ENCODE measurements at regions not wholly inside any gene's neighbourhood (a gene's known extent, or its start where the extent isn't known, plus 50 kb on each side); places are given as distances from the start of the nearest gene placed in this dataset.

DNA sequence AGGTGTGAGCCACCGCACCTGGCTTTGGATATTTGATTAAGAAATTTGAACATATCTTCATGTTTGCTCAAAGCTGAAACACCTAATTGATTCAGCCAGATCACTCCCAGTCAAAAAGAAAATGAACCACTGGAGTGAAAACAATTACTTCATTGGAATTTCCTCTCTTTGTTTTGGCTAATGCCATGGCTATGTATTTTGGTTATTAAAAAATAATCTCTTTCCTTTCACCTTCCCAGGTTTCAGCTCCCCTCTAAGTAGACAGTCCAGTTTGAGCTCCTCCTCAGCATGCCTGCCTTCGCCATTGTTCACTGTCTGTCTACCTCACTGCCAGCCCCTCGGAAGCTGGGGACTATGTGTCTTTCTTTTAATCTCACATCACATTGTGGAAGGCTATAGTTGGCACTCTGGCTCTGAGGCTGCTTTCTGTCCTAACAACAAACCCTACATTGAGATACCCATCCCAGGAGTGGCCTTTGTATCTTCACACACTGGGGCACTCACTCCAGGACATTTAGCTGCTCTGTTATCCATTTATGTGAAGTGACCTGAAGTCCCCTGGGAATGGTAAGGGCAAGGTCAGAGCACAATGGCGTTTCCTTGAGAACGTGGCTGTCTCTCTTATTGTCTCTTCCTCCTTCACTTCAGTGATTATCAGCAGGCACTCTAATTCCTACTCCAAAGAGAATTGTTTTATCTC lies 764.0 kb upstream of the CITED2 start:
- no peak for DNase-seq

DNA sequence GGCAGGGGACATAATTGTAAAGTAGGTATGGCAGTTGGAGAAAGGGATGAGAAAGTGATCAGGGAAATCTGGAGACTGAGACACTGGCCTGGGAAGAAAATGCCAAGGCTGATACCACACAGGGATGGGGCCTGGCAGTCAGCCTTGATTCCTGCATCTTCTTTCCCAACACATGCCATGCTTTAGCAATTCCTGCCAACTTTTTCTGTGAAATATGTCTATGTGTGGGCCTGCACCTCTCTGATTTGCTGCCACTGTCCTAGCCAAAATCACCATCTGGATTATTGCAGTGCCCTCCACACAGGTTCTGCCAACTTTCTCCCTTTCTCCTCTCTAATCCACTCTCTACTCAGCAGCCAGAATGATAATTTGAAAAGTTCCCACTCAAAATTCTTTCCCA lies 759.8 kb upstream of the CITED2 start:
- DNase-seq = peak; percentile 94

DNA sequence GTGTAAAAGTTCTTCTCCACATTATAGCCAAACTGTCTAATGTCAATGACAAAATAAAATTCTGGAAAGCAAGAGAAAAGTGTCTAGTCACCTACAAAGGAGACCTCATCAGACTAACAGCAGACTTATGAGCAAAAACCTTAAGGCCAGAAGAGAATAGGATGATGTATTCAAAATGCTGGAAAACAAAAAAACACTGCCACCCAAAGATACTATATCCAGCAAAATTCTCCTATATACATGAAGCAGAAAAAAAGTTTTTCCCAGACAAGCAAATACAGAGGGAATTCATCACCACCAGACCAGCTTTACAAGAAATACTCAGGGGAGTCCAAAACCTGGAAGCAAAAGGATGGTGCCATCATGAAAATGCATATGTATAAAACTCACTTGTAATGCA lies 755.6 kb upstream of the CITED2 start:
- no peak for DNase-seq

DNA sequence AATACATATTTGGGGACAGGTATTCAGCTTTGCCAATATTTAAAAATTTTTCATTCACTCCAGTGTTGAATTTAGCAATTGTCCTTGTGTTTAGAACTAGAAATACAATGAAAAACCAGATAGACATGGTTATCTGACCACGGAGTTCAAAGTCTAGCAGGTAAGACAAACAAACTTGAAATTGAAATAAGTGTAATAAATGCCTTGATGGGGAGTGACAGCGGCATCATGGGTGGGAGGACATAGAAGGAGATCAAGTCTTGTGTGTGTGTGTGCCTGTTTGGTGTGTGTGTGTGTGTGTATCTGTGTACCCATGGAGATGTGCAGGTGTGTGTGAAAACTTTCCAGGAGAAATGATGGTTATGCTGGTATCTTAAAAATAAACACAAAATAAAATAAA lies 750.0 kb upstream of the CITED2 start:
- no peak for DNase-seq

DNA sequence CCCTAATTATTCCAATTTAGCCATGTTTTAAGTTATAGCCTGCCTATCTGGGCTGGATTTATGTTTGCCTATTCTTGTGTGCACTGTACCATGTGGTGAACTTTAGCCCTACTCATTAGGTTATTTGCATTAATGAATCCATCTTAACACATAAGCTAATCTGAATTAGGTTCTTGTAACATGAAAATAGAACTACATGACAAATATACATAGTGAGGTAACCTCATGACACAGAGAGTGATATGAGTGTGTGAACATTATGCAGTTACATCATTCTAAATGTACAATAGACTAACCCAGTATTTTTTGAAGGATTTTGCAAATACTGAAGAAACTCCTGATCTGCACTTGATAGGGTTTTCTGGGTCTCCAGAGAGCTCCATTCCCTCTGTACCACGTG lies 733.7 kb upstream of the CITED2 start:
- DNase-seq = no peak

DNA sequence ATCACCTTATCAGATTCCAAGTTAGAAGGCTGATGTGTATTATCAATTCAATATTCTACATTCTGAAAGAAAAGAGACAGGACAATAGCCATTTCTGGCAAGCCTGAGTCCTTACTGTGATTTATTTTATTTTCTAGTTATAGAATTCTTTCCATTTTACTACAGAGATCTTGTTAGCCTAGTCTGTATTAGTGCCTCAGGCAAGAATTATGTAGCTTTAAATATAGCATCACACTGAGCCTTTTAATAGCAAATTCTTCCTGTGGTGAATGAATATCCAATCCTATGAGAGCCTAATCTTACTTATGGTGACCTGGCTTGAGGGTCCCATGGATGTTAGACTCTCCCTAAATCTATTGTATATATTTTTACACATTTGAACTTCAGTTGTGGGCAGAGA lies 732.8 kb upstream of the CITED2 start:
- DNase-seq = no peak

DNA sequence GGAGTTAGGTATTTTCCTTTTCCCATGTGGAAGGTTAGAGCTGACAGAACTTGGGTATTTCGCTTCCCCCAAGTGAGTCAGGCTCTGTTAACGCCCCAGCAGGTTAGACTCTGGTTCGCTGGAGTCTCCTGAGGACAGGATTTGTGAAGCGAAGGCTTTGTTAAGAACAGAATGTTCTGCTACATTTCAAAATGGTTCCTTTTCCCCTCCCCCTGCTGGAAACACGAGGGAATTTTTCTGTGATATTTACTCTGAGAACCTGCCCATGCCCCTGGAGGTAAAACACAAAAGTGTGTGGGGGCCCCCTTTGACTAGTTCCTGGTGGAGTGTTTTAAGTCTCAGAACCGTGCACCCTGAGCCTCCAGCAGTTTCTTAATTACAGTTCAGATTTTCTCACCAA lies 731.4 kb upstream of the CITED2 start:
- DNase-seq = no peak

DNA sequence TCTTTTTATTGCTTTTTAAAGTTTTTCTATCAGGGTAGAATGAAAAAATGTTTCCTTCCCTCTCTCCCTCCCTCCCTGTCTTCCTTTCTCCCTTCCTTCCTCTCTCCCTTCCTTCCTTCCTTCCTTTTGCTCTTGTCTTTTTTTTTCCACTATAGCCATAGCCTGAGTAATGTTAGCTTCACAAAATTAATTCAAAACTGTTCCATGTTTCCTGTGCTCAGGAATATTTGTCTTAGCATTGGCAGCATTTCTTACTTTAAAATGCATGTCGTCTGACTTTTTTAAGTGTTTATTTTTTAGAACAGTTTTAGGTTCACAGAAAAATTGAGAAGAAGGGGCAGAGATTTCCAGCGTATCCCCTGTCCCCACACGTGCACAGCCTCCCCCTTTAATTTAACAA lies 730.8 kb upstream of the CITED2 start:
- DNase-seq = no peak

DNA sequence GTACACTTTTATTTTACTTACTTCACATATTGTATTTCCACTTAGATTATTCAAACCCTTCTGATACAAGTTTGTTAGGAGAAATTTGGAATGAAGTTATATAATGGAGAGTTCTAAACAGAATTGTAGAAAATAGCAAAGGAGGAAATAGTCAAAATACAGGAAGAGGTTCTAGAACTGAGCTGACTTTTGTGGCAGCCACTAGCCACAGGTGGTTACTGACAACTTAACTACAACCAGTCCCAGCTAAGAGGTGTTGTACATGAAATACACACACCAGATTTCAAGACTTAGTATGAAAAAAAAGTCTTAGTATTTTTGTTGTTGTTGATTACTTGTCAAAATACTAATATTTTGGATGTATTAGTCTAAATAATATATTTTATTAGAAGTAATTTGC lies 727.4 kb upstream of the CITED2 start:
- no peak for DNase-seq

DNA sequence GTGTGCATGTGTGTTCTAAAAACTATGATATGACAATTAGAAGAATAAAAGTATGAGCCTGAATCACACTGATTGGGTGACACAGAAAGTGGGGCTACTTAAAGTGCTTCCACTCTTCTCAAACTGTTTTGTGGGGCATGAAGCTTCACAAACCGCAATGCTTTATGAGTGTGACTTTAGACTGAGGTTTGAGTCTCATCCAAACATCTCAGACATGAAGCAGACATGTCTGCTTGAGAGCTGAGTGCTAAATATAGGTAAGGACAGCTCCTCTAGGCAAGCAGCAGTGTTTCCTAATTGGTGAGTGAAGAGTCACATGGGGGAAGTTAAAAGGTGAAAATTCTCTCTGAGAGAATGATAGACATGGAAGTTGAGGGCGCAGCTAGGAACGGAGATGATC lies 726.9 kb upstream of the CITED2 start:
- no peak for DNase-seq

DNA sequence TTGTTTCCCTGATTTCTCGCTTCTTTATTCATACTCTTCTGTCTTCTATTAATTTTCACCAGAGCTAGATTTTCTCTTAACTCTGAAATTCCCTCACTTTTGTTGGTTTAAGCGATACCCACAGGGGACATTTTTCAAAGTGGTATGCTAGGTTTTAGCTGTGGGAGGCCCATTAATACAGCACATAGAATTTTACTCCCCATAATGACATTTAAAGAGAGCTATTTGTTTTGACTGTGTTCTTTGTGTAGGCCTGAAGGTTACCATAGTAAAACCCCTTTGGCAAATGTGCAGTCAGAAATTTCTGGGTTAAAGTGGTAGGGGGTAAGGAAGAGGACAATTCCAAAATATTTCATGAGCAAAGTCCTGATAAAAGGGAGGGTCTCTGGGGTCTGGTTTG lies 721.1 kb upstream of the CITED2 start:
- DNase-seq = no peak

DNA sequence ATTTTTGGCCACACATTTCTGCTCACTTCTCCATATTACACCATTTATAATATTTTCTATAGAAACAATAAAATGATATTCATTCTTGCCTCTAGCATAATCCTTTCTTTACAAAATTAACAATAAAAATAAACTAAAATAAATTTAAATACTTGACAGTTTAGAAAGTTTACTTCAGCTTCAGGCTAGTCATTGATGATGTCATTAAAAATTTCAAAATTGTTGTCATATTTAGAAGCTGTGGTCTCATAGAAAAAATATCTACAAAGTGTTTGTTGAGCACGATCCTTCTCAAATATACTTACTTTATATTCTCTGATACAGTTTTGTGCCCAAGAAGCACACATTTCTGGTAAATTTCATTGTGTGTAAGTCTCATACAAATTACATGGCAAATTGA lies 717.4 kb upstream of the CITED2 start:
- DNase-seq = no peak

DNA sequence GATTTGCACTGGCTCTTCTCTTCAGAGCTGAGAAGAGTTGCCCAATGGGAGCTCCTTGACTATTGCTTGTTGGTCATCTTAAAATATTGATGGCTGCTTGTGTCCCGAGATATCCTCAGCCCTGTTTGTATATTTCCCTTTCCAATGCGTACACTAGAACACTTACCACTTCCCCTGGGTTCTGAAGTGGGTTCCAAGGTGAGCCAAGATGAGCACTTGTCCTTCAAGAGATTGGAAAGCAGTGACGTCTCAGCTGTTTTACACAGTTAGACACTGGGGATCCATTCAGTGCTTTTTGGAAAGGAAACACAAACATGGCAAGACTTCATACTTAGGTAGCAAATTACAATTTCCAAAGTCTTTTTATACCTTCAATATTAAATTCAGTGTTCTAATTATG lies 716.4 kb upstream of the CITED2 start:
- no peak for DNase-seq

DNA sequence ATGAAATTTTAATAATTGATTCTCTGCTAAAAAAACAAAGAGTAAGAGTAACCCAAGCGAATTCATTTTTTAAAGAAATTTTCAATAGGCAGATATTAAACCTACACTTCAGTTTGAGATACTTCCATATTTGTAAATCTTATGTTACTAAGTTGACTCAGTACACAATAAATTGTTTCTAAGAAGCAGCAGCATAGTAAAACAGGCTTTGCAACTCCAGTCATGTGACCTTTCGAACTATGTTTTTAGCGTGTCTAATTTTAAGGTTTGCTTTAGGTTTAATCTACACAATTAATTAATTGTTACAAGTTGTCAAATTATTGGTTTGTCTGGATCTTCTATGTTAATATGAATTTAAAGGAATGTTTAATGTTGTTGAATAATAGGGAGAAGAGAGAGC lies 708.9 kb upstream of the CITED2 start:
- no peak for DNase-seq

DNA sequence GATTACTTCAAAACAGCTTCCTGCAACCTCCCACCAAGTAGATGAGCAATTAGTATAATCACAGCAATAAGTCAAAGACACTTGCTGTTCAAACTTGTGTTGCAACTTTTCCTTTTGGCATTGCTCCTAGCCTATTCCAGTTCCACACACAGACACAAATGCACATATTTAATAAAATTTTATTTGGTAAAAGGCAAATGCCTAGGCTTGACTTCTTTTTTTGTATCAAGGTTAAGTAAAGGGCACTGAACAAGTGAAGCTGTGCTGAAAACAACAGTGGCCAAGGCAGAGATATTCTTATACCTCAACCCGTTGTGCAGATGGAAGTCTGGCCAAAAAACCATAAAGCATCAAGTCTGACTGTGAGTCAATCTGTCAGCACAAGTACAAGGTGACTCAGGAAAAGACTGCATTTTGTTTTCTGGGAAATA lies 708.4 kb upstream of the CITED2 start:
- peak; percentile 75 for DNase-seq

DNA sequence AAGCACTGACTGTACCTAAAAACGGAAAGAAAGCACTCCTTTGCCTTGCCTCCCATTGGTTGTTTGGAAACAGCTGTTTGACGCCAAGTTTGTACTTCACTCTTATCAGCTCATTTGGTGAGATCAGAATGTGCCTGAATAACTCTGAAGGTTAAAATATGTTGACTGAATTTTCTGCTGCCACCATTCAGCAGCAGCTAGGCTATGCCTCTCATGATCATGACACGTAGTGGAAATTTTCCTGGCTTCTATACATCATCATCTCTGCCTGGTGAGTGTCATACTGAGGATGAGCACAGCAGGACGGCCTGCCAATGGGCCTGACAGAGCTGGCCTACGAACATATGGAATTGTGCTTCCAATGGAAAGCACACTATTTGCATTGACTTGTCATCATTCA lies 704.9 kb upstream of the CITED2 start:
- peak; percentile 54 for DNase-seq

DNA sequence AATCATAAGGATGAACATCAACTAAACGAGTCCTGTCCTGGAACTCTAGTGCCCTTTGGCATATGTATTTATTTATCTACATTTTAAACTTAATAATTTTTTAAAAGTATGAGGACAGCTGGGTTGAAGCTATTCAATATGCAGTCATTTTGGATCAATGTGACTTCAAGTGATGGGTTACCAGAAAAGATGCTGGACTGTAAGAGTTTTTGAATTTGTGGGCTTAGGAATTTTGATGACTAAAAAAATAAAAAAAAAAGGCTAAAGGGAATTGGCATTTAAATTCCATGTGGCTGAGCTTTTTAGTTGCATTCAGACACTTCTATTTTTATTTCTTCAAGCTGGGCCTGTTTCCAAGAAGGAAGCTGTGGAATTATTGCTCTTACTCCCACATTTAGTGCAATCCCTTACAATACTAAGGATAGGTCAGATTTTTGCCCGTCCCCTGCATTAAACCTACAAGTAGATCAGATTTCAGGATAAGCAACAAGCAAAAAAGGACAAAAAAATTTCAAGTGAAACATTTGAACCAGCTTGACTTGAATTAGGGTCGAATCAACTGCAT lies 704.2 kb upstream of the CITED2 start:
- DNase-seq = no peak

DNA sequence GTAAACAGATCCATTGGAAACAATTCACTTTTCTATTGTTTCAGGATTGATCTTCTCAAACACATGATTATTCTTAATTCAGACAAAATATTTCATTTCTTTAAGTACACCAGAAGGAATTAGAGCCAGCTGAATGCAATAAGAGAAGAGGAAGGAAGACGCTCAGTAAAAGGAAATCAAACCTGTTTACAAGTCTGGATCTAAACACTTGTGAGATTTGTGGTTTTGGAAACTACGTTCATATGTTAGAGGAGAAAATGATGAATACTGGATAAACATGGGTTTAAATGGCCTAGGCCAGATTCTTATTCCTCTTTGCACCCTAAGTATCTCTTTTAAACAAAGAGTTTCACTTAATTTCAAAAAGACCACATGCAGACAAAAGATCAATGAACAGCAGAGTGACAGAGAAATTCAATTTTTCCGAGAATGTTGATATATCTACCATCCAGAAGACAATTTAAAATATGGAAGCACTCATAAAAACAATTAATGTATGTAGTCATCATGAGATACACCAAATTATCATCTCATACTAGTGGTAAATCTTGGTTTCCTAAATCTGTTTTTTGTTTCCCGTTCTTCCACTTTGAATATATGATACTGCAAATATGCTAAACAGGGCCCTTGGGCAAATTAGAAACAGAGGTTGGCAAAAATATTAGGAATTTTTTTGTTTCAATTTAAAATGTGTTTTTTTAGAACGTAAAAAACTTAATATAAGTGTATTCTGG lies 703.5 kb upstream of the CITED2 start:
- no peak for DNase-seq

DNA sequence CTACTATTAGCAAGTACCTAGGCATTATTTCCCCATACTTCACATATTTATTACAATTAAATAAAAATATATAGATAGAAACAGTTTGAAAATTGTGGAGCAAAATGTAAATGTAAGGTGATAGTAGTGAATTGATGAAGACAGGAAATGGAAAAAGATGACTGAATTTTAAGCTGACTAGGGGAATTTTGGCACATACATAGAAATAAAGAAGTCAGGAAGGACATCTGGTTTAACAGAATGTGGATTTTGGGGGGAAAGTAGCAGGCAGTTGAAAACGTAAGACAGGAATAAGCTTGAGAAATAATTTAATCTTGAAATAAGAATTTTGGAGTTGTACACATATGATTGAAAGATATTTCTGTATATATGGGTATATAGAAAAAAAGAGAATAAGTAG lies 701.7 kb upstream of the CITED2 start:
- no peak for DNase-seq

DNA sequence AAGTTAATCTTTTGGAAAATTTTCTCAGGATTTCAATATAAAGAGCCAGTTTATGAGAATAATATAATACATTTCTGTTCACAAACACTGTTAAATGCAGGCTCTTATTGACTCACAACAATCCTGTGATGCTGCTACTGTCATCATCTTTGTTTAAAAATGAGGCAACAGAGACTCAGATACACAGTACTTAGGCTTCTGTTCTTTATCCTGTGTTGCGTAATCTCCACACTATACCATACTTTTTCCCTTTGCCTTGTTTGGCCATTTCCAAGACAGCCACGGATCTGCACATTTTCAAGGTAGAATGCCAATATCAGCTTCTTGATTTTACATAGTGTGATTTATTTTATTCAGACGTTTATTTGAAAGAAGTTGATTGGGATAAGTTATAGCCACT lies 699.0 kb upstream of the CITED2 start:
- no peak for DNase-seq

DNA sequence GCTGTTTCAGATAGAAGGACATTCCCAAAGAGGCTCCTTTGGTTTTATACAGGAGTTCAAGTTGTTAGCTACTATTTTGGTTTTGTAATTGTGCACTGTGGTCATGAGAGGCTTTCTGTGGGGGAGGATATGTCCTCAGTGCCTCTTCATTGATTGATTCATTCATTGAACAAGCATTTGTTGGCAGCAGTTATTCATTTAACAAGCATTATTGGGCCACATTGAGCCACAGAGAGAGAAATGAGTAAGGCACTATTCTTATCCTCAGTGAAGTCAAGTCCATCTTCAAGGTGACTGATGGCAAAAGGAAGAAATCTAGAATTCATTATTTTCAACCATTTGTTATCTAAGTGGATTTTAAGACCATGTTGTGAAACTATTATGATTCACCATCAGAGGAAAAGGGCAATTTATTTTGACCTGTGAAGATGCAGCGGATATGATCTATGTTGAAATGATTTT lies 697.2 kb upstream of the CITED2 start:
- no peak for DNase-seq

DNA sequence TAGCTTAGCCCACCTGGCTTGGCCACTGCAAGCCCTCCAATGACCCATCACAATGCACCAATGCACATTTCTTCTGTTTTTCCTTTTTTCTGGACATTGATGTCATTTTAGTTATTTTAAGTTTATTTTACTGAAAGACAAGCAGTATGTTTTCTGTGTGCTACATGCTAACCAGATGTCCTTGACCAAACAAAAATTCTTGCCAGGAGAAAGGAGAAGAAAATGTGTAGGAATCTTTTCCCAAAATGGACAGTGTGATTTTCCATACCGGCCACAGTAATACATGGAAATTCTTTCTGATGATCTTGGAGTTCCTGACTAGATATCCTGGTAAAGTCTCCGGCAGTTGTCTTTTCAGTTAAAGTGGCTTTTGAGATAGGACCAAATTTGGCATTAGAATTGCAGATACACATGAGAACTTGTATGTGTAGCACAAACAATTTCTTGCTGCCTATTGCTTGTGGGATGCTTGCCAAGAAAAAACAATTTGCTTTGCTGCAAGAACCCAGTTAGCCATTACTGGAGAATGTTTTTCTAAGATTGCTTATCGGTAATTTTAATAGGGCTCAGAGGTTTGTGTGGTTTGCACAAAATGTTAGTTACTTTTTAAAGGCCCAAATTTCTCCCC lies 696.5 kb upstream of the CITED2 start:
- DNase-seq = no peak

DNA sequence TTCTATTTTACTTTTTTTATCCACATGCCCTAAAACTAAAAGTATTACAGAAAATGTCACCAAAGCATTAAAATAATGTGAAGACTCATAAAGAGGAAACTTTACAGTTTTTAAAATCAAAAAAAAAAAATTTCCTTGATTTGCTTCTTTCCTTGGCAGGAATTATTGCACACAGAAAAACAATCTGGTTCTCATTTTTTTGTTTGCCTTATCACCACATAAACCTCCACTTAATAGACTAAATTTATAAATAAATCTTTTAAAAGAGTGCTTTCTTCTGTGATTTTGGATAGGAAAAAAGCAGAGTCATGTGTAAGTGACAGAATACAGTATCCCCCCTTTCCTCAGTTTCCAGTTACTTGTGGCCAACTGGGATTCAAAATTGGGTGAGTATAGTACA lies 695.1 kb upstream of the CITED2 start:
- no peak for DNase-seq

DNA sequence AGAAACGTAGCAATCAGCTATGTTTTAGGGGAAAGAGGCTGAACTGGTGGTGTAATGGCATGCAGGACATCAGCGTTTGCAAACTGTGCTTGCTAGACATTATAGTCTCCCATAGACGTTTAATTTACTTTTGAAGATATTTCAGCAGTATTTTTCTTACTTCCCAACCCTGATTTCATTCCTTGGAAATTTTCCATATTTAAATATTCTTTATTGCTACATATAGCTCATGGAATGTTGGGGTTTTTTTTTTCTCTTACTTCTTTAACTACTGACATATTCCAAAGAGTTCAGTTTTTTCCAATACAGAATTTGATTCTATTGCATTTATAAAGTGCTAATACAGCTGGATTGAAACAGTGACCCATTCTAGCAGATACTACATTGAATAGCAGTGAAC lies 694.4 kb upstream of the CITED2 start:
- DNase-seq = no peak

Measured in NCI-H446 treated with DMSO at 0.1 percent for 48 hours (cell line).